SHP77 (cell line): ENCODE measurements at regions not wholly inside any gene's neighbourhood (a gene's known extent, or its start where the extent isn't known, plus 50 kb on each side); places are given as distances from the start of the nearest gene placed in this dataset.

Experiments
- DNase-seq, 2 experiments: peaks; one replicate each; lab custom pipeline; 2025; lab: John Stamatoyannopoulos, UW

- no peak for DNase-seq
These were observed 1476.0 kb downstream of the TBC1D22A start for GRCh38 chr22:48238284-48238915.

GRCh38 chr22:48237466-48238283, 1475.2 kb downstream of the TBC1D22A start:
- DNase-seq, result no peak

GRCh38 chr22:48236261-48236660, 1473.8 kb downstream of the TBC1D22A start:
- DNase-seq, result peak in 1 of 2 experiments; percentile 41

GRCh38 chr22:48235744-48236143, 1473.3 kb downstream of the TBC1D22A start:
- DNase-seq, result no peak

GRCh38 chr22:48234011-48234410, 1471.6 kb downstream of the TBC1D22A start:
- DNase-seq, result no peak

- no peak for DNase-seq
These were observed 1471.1 kb downstream of the TBC1D22A start for GRCh38 chr22:48233586-48233985.

- no peak for DNase-seq
These were observed 1466.0 kb downstream of the TBC1D22A start for GRCh38 chr22:48228468-48228867.

- DNase-seq, result no peak
These were observed 1465.0 kb downstream of the TBC1D22A start for GRCh38 chr22:48227341-48228018.

GRCh38 chr22:48226026-48227013, 1463.9 kb downstream of the TBC1D22A start:
- no peak for DNase-seq

GRCh38 chr22:48224332-48224731, 1461.9 kb downstream of the TBC1D22A start:
- no peak for DNase-seq

GRCh38 chr22:48223488-48224190, 1461.2 kb downstream of the TBC1D22A start:
- no peak for DNase-seq

- no peak for DNase-seq
These were observed 1460.5 kb downstream of the TBC1D22A start for GRCh38 chr22:48222742-48223487.

- DNase-seq, result no peak
These were observed 1456.5 kb downstream of the TBC1D22A start for GRCh38 chr22:48218889-48219420.

GRCh38 chr22:48217596-48217995, 1455.1 kb downstream of the TBC1D22A start:
- no peak for DNase-seq

GRCh38 chr22:48212727-48213126, 1450.3 kb downstream of the TBC1D22A start:
- DNase-seq, result no peak

GRCh38 chr22:48210812-48211211, 1448.4 kb downstream of the TBC1D22A start:
- DNase-seq, result no peak

- no peak for DNase-seq
These were observed 1447.7 kb downstream of the TBC1D22A start for GRCh38 chr22:48210198-48210580.

- no peak for DNase-seq
These were observed 1447.2 kb downstream of the TBC1D22A start for GRCh38 chr22:48209473-48210197.

- no peak for DNase-seq
These were observed 1446.4 kb downstream of the TBC1D22A start for GRCh38 chr22:48208894-48209293.
